GM10248 (cell line): ENCODE measurements at regions not wholly inside any gene's neighbourhood (a gene's known extent, or its start where the extent isn't known, plus 50 kb on each side); places are given as distances from the start of the nearest gene placed in this dataset.

Experiments used
- CTCF ChIA-PET: fragments of 300-600 bp; sonication (Branson Sonifier 250); formaldehyde crosslinking; extraction: SDS; loops from one replicate; lab custom pipeline; 2021; ENCODE audit warnings: antibody characterized with exemption; lab: Yijun Ruan, JAX
- POLR2A ChIA-PET: fragments of 350-650 bp; sonication (Branson Sonifier 250); formaldehyde crosslinking; extraction: SDS; loops from one replicate; lab custom pipeline; 2020; ENCODE audit warnings: antibody characterized with exemption; lab: Yijun Ruan, JAX
- DNase-seq: peaks from one replicate; pipeline ENCODE4 v3.0.0; 2012; ENCODE audit errors: extremely low spot score
- CTCF ChIP-seq: IDR thresholded peaks from 2 replicates; pipeline ENCODE4 v1.5.1; 2012; ENCODE audit warnings: mild to moderate bottlenecking, low read depth; ENCODE audit errors: extremely low read depth, missing control alignments, control extremely low read depth

- DNase-seq, result no peak
- TF ChIP-seq CTCF, result no peak
- POLR2A ChIA-PET, result no interaction called here
- CTCF ChIA-PET, result interaction anchor here (1.1 to 1.2 kb wide), 2 partner anchors 28 to 72 kb away, joined by 3 read pairs; no protein-coding TSS in a partner anchor
Measured at GRCh38 chr2:60603533-60604190, 50.2 kb upstream of the BCL11A start.

- no peak for TF ChIP-seq CTCF
- no peak for DNase-seq
- ChIA-PET POLR2A (no interaction called here), CTCF (no interaction called here)
Measured at GRCh38 chr2:60604486-60605064, 51.1 kb upstream of the BCL11A start.

- DNase-seq, result no peak
- ChIA-PET CTCF (interaction anchor here (0.9 to 2.1 kb wide), 6 partner anchors 10 to 56 kb away, joined by 3 to 6 read pairs (median 3); no protein-coding TSS in a partner anchor), POLR2A (no interaction called here)
- TF ChIP-seq CTCF, result no peak
Measured at GRCh38 chr2:60605866-60606265, 52.4 kb upstream of the BCL11A start.

- POLR2A ChIA-PET, result no interaction called here
- TF ChIP-seq CTCF, result no peak
- DNase-seq, result no peak
- CTCF ChIA-PET, result no interaction called here
Measured at GRCh38 chr2:60608679-60609078, 55.2 kb upstream of the BCL11A start.

GRCh38 chr2:60612033-60612432 lies 58.6 kb upstream of the BCL11A start:
- DNase-seq, result no peak
- ChIA-PET POLR2A (no interaction called here), CTCF (interaction anchor here (1.0 to 1.2 kb wide), 4 partner anchors 11 to 51 kb away, joined by 3 to 4 read pairs (median 3); no protein-coding TSS in a partner anchor)

GRCh38 chr2:60614319-60614718 lies 60.9 kb upstream of the BCL11A start:
- POLR2A ChIA-PET, result interaction anchor here (0.7 kb wide), 1 partner anchor 27 kb away, joined by 3 read pairs; no protein-coding TSS in a partner anchor
- TF ChIP-seq CTCF, result no peak
- CTCF ChIA-PET, result no interaction called here
- no peak for DNase-seq

More at GRCh38 chr2:60612033-60612432, 58.6 kb upstream of the BCL11A start:
- TF ChIP-seq CTCF, result no peak
